Superior temporal gyrus (tissue), 1 donor: ENCODE measurements at regions not wholly inside any gene's neighbourhood (a gene's known extent, or its start where the extent isn't known, plus 50 kb on each side); places are given as distances from the start of the nearest gene placed in this dataset.
A peak's percentile ranks its signal among the peaks of the same experiment; 100 is the strongest.

Source experiments
- DNase-seq: peaks from one replicate; pipeline ENCODE4 v3.0.0-alpha.2; 2016; ENCODE audit errors: extremely low spot score

GRCh38 chr1:68331117-68331865 lies 99.0 kb upstream of the WLS start:
- DNase-seq = no peak

DNA sequence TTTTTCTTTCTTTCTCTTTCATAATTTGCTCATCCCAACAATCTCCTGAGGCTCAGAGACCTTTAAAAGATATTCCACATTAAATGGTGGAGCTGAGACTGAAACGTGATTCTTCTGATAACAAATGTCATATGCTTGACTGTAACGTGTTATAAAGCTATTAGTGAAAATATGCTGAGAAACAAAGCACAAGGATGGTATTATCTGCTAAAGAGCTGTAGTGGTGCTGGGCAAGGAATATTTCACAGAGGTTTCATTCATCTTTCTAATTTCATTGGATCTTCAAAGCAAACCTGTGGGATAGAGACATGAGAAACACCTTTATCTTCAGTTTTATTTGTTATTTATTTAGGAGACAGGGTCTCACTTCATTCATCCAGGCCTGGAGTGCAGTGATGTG lies 98.1 kb upstream of the WLS start:
- no peak for DNase-seq

DNA sequence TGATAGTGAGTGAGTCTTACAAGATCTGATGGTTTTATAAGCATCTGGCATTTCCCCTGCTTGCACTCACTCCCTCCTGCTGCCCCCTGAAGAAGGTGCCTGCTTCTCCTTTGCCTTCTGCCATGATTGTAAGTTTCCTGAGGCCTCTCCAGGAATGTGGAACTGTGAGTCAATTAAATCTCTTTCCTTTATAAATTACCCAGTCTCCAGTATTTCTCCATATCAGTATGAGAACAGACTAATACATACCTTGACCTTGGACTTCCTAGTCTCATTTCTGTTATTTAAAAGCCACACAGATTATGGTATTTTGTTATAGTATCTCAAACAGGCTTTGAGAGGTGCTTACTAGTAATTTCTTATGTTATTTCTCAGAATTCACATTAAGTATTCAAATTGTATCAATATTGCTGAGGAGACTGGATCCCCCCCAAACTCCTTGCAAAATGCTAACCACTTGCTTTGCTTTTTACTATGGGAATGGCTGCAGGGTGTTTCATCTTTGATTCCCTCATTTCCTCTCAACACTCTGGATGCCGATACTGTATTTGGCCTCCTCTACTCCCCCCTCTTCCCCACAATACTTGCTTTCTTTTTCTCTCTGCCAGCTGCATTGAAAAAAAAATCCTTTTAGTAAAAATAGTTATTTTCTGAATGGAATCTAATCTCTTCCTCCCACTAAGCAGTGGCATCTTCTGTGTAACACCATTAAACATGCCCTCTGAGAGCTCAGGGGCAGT lies 96.9 kb upstream of the WLS start:
- DNase-seq = no peak

GRCh38 chr1:68328490-68328889 lies 96.2 kb upstream of the WLS start:
- no peak for DNase-seq

DNA sequence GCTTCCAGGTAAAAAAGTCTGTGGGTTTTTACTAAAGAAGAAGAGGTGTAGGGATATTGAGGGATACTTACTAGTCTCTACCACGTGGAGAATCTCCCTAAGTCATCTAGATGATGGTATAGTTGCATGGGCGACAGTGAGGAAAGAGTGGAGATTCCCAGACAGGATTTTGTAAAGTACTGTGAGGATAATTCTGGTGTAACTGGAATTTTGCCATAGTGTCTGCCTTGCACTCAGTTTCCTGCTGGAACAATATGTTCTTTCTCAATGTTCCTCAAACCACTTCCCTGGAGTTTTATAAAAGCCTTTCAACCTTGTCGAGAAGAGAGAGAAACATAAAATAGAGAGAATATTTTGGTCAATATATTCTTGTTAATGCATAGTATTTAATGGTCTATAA lies 95.1 kb upstream of the WLS start:
- DNase-seq = no peak

GRCh38 chr1:68326481-68326880 lies 94.2 kb upstream of the WLS start:
- DNase-seq = no peak

GRCh38 chr1:68324316-68324715 lies 92.0 kb upstream of the WLS start:
- DNase-seq = no peak

- no peak for DNase-seq
Measured at GRCh38 chr1:68322837-68323687, 90.7 kb upstream of the WLS start.

DNA sequence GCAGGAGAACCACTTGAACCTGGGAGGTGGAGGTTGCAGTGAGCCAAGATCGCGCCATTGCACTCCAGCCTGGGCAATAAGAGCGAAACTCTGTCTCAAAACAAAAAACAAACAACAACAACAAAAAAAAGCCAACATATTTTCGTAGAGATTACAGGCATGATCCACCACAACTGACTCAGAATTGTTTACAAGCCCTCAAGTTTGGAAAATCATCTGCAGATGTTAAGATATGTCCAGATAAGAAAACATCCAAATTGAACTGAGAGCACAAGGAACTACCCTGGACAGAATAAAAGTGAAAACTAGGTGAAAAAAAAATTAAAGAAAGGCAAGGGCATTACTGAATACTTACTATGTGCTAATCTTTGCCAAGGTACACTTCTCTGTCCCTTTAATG lies 89.8 kb upstream of the WLS start:
- DNase-seq = no peak

DNA sequence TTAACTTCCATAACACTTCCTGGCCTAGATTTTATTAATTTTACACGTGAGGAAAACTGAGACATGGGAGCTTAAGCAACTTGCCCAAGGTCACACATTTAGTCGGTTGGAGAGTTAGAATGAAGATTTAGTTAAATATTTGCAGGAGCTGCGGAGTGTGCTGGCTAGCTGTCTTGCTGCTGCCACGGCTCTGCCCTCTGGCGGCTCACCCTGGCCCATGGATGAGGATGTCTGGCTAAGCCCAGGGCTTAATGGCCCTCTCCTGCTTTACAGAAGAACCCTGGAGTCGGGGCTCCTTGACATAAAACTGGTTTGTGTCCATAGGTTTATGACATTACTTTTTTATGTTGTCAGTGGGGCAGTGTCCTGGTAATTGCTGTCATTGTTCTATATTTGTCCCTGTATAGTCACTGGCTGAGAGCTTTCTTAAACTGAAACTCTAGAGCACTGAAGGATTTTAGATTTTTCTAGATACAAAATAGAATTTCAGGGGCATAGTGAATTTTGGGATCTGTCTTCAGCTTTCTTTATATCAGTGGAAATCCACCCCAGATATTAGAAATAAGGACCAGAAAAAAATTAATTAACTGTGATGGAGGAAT lies 88.9 kb upstream of the WLS start:
- no peak for DNase-seq

DNA sequence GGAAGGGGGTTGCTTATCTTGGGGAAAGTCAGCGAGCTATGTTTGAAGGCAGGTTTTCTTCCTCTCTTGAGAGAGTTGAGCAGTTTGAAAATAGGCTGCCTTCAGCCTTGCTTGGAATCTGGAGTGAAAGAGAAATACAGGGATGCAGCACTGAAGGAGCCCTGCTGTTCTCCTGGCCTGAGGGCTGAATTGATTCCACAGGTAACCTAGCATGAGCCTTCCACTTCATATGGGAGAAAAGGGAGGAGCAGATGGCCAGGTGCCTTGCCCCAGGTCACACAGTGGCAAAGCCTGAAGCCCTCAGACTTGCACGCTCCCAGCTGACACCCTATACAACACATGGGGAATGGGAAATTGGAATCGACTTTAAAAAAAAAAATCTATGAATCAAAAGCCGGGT lies 88.0 kb upstream of the WLS start:
- DNase-seq = no peak

DNA sequence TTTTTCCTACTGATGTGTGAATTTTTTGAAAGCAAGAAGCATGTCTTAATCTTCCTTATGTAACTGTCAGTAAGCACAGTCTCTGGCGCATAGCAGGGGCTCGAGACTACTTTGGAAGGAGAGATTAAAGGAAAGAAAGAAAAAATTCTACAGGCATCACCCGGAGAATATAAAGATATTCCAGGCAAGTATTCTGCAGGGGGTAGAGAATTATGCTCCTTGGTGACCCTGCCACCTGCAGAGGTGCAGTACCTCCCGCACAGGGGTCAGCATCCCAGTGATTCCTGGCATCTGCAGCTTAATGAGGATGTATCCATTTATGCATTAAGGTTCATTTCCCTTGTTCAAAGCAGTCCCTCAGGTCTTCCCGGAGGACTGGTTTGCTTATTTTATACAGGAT lies 87.6 kb upstream of the WLS start:
- DNase-seq = no peak

DNA sequence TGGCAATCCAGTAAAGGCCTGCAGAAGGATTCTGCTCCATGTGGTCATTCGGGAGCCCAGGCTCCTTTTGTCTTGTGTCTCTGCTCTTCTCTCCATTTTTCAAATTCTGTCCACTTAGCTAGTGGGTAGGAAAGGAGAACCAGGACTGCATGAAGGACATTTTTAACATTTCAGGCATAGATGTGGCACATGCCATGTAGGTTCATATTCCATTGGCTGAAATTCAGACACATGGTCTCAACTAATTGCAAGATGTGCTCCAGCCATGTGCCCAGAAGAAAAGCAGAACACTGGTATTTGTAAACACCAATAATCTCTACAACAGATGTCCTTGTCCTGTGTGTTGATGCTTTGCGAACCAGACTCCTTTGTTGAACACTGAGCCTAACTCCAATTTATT lies 85.2 kb upstream of the WLS start:
- no peak for DNase-seq

DNA sequence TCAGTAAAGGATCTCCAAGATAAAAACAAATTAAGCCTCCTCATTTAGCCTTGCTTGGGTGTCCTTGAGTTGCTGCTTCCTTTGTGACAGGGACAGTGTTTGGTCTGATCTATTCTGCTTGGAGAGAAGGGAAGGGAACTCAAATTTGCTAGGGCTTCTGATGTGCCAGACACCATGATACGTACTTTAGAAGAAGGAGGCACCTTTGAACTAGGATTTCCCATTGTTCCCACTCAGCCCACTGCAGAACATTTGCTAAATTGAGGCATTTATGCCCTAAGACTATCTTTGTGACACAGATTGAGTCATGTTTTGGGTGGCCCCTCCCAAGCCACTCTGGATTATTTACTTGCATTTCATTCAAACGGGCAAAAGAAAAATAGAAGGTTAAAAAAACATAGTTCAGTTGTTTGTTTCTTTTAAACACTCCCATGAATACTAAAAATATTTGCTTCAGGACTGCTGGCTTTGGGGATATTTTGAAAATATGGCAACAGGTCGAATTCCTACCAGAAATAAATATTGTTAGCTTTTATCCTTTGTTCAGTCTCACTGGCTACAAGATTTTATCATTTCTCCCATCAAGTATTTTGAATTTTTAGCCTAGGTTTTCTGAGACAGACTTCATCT lies 81.9 kb upstream of the WLS start:
- no peak for DNase-seq

DNA sequence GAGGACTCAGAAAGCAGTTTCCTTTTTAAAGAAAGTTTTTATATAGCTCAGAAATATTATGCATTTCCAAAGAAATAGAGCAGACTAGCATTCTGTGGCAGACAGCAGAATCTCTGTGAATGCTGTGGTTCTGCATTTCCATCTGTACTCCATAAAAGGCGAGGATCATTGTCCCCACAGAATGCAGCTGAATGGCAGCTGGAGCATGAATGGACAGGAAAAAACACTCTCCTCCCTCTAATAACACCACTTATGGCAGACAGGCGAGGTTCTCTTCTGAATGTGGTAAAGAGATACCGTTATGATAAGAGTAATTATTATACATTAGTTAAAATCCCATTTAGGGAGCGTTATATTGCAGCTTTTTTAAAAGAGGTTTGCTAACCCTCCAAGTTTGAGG lies 81.4 kb upstream of the WLS start:
- peak; percentile 57 for DNase-seq

DNA sequence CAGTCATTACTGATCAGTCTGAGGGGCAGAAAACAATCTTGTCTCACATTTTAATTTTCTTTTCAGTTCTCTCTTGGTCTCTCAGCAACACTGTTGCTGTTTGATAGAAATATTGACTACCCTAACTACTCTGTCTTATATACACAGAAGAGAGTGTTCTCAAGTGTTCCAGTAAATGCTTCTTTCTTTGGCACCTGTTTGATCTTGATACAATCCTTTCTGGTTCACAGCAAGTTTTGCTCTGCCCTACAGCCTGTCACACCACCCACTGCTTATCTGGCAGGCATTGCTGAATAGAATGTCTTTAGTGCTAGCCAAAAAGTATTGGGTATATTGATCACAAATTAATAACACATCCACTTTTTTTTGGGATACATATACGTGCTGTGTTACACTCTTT lies 75.7 kb upstream of the WLS start:
- no peak for DNase-seq

DNA sequence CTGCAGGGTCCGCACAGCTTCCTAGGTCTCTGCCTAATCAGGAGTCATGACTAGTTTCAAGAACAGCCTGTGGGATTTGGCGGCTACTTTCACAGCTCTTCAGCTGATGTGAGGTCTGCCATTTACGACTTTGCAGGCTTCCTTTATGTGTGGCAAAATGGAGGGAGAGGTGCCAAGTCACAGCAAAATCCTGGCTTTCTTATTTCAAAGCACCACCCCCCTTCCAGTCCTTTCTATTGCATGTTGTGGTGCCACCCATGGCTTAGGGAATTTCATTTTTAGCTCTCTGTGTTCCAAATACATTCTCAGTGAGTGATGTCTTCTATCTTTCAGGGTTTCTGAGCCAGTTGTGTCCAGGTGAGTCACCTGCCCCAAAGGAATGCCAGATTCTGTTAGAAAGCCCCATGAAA lies 75.1 kb upstream of the WLS start:
- DNase-seq = no peak

- no peak for DNase-seq
Measured at GRCh38 chr1:68301471-68302001, 69.2 kb upstream of the WLS start.

DNA sequence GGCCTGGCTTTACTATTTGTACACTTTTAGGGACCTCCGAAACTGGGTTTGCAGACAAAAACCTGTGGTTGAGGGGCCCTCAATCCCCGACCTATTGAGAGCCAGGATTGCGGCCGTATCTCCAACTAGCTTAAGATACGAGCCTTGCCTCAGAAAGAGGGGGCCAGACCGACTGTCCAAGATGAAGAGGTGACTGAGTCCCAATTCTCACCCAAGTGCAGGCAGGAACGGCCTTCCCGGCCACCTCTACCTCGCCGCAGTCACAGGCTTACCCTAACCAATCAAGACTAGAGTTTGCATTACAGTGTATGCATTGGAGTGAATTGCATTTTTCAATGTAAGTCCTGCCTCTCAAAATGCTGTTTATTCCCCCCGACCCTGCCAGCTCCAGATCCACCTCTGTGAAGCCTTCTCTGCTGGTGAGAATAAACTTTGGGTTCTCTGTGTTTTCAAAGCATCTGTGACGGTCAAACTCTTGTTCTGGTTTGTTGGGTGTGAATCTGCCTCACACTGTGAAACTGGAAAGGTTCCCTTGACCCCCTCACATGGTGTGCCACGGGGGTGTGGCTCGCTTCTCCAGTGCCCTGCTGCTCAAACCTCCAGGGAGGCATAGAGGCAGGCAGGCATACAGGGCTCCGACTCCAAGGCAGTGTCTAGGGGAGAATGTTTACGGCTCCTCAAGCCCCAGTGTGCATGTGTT lies 62.2 kb upstream of the WLS start:
- DNase-seq = no peak

DNA sequence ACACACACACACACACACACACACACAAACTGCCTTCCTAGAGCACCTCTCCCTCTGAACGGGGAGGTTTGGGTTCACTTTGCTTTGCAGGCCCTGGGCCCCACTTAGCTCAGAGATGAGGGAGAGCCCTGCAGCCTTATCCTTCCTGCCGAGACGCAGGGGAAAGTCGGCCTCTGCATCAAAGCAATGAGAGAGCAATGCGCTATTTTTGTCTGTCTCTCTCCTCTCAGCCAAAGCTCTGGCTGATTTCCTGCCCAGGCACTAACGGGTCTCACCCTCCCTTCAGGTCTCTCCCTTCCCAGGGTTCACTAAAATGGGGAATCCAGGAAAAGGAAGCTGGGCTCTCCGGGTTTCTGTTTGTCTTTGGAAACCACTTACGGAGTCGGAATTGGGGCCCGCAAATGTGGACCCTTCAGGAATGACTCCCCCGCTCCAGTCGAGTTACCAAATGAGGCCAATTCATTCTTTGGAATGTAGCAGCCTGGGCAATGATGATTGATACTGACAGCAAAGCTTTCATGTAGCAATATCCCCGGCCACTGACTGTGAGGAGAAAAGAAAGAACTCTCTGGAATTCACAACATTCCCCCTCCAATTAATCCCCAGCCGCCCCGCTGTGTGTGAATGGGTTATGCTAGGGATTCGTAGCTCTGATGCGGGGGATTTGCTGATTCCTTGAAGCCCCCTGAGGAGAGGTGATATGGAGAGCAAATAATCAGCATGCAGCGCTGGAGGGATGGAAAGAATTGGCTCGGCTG lies 61.5 kb upstream of the WLS start:
- no peak for DNase-seq
